NCI-H2107 treated with DMSO at 0.1 percent for 48 hours (cell line): ENCODE measurements at regions not wholly inside any gene's neighbourhood (a gene's known extent, or its start where the extent isn't known, plus 50 kb on each side); places are given as distances from the start of the nearest gene placed in this dataset.
"Not testable (repeated sequence)": the region's sequence is repeated elsewhere in the genome, so short reads cannot be mapped to it uniquely, and the experiment has no call there.

Experiments
- DNase-seq: peaks from one replicate; lab custom pipeline; 2025; ENCODE audit not compliant: unreplicated experiment; lab: John Stamatoyannopoulos, UW

GRCh38 chr5:37921452-37921851 lies 81.6 kb upstream of the GDNF start:
- DNase-seq, result no peak

- DNase-seq, result no peak
Observed at GRCh38 chr5:37918424-37918823, 78.6 kb upstream of the GDNF start.

GRCh38 chr5:37916525-37916924 lies 76.7 kb upstream of the GDNF start:
- no peak for DNase-seq

- no peak for DNase-seq
Observed at GRCh38 chr5:37915097-37915736, 75.4 kb upstream of the GDNF start.

- not testable (repeated sequence) for DNase-seq
Observed at GRCh38 chr5:37909610-37910266, 69.9 kb upstream of the GDNF start.

- no peak for DNase-seq
Observed at GRCh38 chr5:37906416-37906815, 66.6 kb upstream of the GDNF start.

GRCh38 chr5:37905230-37905629 lies 65.4 kb upstream of the GDNF start:
- DNase-seq, result no peak

- no peak for DNase-seq
Observed at GRCh38 chr5:37902323-37902722, 62.5 kb upstream of the GDNF start.

GRCh38 chr5:37900692-37901091 lies 60.9 kb upstream of the GDNF start:
- no peak for DNase-seq

- DNase-seq, result no peak
Observed at GRCh38 chr5:37899037-37899436, 59.2 kb upstream of the GDNF start.

GRCh38 chr5:37896159-37896558 lies 56.3 kb upstream of the GDNF start:
- DNase-seq, result no peak

GRCh38 chr5:37893434-37894134 lies 53.7 kb upstream of the GDNF start:
- no peak for DNase-seq

GRCh38 chr5:37892586-37892985 lies 52.7 kb upstream of the GDNF start:
- no peak for DNase-seq

GRCh38 chr5:37891832-37892231 lies 52.0 kb upstream of the GDNF start:
- no peak for DNase-seq

- no peak for DNase-seq
Observed at GRCh38 chr5:37889612-37890317, 49.9 kb upstream of the GDNF start.
